H9 (cell line): ENCODE measurements at regions not wholly inside any gene's neighbourhood (a gene's known extent, or its start where the extent isn't known, plus 50 kb on each side); places are given as distances from the start of the nearest gene placed in this dataset.

ENCODE experiments used
- DNase-seq: peaks from one replicate; pipeline ENCODE4 v3.0.0-alpha.2; 2017
- H2AFZ ChIP-seq: one replicate; pipeline ENCODE4 v1.6.1; 2013; ENCODE audit warnings: mild to moderate bottlenecking, low read length, control low read depth, moderate library complexity
- H2AK5ac ChIP-seq: 2 replicates; pipeline ENCODE4 v1.6.1; 2013; ENCODE audit warnings: low read length, control low read depth, mixed read lengths; ENCODE audit not compliant: insufficient read length
- H2BK120ac ChIP-seq: one replicate; pipeline ENCODE4 v1.6.1; 2013; ENCODE audit warnings: low read depth, mild to moderate bottlenecking, low read length, control low read depth, inconsistent platforms; ENCODE audit not compliant: poor library complexity, severe bottlenecking
- H2BK12ac ChIP-seq: 2 replicates; pipeline ENCODE4 v1.6.1; 2013; ENCODE audit warnings: low read length, control low read depth, mixed read lengths, low read depth; ENCODE audit not compliant: insufficient read length
- H2BK15ac ChIP-seq: 2 replicates; pipeline ENCODE4 v1.6.1; 2013; ENCODE audit warnings: low read depth, low read length, control low read depth
- H2BK20ac ChIP-seq: one replicate; pipeline ENCODE4 v1.6.1; 2013; ENCODE audit warnings: low read depth, mild to moderate bottlenecking, low read length, control low read depth, inconsistent platforms; ENCODE audit not compliant: poor library complexity, severe bottlenecking
- H2BK5ac ChIP-seq: 2 replicates; pipeline ENCODE4 v1.6.1; 2013; ENCODE audit warnings: low read length, control low read depth, mixed read lengths; ENCODE audit not compliant: insufficient read length
- H3K14ac ChIP-seq: 2 replicates; pipeline ENCODE4 v1.6.1; 2013; ENCODE audit warnings: low read length, control low read depth; ENCODE audit not compliant: insufficient read depth
- H3K18ac ChIP-seq: 2 replicates; pipeline ENCODE4 v1.6.1; 2013; ENCODE audit warnings: low read depth, mild to moderate bottlenecking, mixed read lengths, low read length, control low read depth; ENCODE audit not compliant: insufficient read length
- H3K23ac ChIP-seq: 2 replicates; pipeline ENCODE4 v1.6.1; 2013; ENCODE audit warnings: low read length, control low read depth, mixed read lengths, low read depth; ENCODE audit not compliant: insufficient read length
- H3K23me2 ChIP-seq: 2 replicates; pipeline ENCODE4 v1.6.1; 2013; ENCODE audit warnings: low read depth, mild to moderate bottlenecking, mixed read lengths, low read length, control low read depth; ENCODE audit not compliant: insufficient read length, poor library complexity, severe bottlenecking
- H3K27ac ChIP-seq: 2 replicates; pipeline ENCODE4 v1.5.1; 2013; ENCODE audit warnings: low read length, control low read depth, mixed read lengths, low read depth; ENCODE audit not compliant: insufficient read length
- H3K27me3 ChIP-seq: 2 replicates; pipeline ENCODE4 v1.6.1; 2013; ENCODE audit warnings: low read length, control low read depth, inconsistent platforms; ENCODE audit not compliant: insufficient read depth
- H3K4ac ChIP-seq: 2 replicates; pipeline ENCODE4 v1.6.1; 2013; ENCODE audit warnings: low read depth, mild to moderate bottlenecking, control low read depth, inconsistent platforms, low read length, moderate library complexity
- H3K4me1 ChIP-seq: 2 replicates; pipeline ENCODE4 v1.6.1; 2013; ENCODE audit warnings: low read length, control low read depth, inconsistent platforms; ENCODE audit not compliant: insufficient read depth
- H3K4me2 ChIP-seq: 2 replicates; pipeline ENCODE4 v1.6.1; 2013; ENCODE audit warnings: low read length, control low read depth, mixed read lengths; ENCODE audit not compliant: insufficient read length, insufficient read depth
- H3K56ac ChIP-seq: 2 replicates; pipeline ENCODE4 v1.6.1; 2013; ENCODE audit warnings: low read depth, mild to moderate bottlenecking, mixed read lengths, low read length, control low read depth; ENCODE audit not compliant: insufficient read length
- H3K79me1 ChIP-seq: 2 replicates; pipeline ENCODE4 v1.6.1; 2013; ENCODE audit warnings: low read depth, mild to moderate bottlenecking, moderate library complexity, low read length, control low read depth, inconsistent platforms; ENCODE audit not compliant: insufficient read depth, poor library complexity, severe bottlenecking
- H3K79me2 ChIP-seq: 2 replicates; pipeline ENCODE4 v1.6.1; 2013; ENCODE audit warnings: low read length, control low read depth, inconsistent platforms; ENCODE audit not compliant: insufficient read depth
- H3K9ac ChIP-seq: 2 replicates; pipeline ENCODE4 v1.6.1; 2013; ENCODE audit warnings: low read length, control low read depth, mixed read lengths; ENCODE audit not compliant: insufficient read length; ENCODE audit errors: extremely low read depth
- H3K9me3 ChIP-seq: one replicate; pipeline ENCODE4 v1.6.1; 2013; ENCODE audit warnings: low read depth, low read length, inconsistent platforms; ENCODE audit not compliant: control insufficient read depth
- H3T11ph ChIP-seq: one replicate; pipeline ENCODE4 v1.6.1; 2013; ENCODE audit warnings: mild to moderate bottlenecking, low read length, control low read depth, inconsistent platforms
- H4K20me1 ChIP-seq: one replicate; pipeline ENCODE4 v1.6.1; 2013; ENCODE audit not compliant: control insufficient read depth, insufficient read length, insufficient read depth
- H4K5ac ChIP-seq: 2 replicates; pipeline ENCODE4 v1.6.1; 2013; ENCODE audit warnings: low read depth, mild to moderate bottlenecking, mixed read lengths, low read length, control low read depth; ENCODE audit not compliant: insufficient read length
- H4K8ac ChIP-seq: replicated peaks from 2 replicates; pipeline ENCODE4 v1.6.1; 2013; ENCODE audit warnings: low read length, control low read depth, mixed read lengths, low read depth; ENCODE audit not compliant: insufficient read length
- H4K91ac ChIP-seq: 2 replicates; pipeline ENCODE4 v1.6.1; 2013; ENCODE audit warnings: low read depth, mild to moderate bottlenecking, moderate library complexity, mixed read lengths, low read length, control low read depth; ENCODE audit not compliant: insufficient read length
- H3K27ac Mint-ChIP-seq, 3 experiments: 2 replicates in 2 of 3; 3 replicates in 1 of 3; pipeline ENCODE4 v1.8.0; 2020 to 2021; ENCODE audit warnings: mixed read lengths in 3 of 3, mild to moderate bottlenecking in 1 of 3, moderate library complexity in 1 of 3
- H3K27me3 Mint-ChIP-seq: 2 replicates; pipeline ENCODE4 v1.8.0; 2021; ENCODE audit warnings: low read depth, mild to moderate bottlenecking, moderate library complexity, mixed read lengths
- H3K36me3 Mint-ChIP-seq, 3 experiments: 2 replicates in 2 of 3; 3 replicates in 1 of 3; pipeline ENCODE4 v1.8.0; 2020 to 2021; ENCODE audit warnings: low read depth in 3 of 3, mixed read lengths in 3 of 3; ENCODE audit not compliant: insufficient read depth in 1 of 3
- H3K4me1 Mint-ChIP-seq, 2 experiments: 2 replicates each; pipeline ENCODE4 v1.8.0; 2020; ENCODE audit warnings: mixed read lengths in 2 of 2
- H3K4me3 Mint-ChIP-seq, 2 experiments: 2 replicates in 1 of 2; 3 replicates in 1 of 2; pipeline ENCODE4 v1.8.0; 2020 to 2021; ENCODE audit warnings: mild to moderate bottlenecking in 2 of 2, mixed read lengths in 2 of 2, moderate library complexity in 1 of 2
- H3K9me3 Mint-ChIP-seq, 2 experiments: 2 replicates in 1 of 2; 3 replicates in 1 of 2; pipeline ENCODE4 v1.8.0; 2020; ENCODE audit warnings: mild to moderate bottlenecking in 2 of 2, mixed read lengths in 2 of 2, moderate library complexity in 1 of 2
- WGBS: extraction: QIAGEN DNeasy Blood & Tissue Kit; methylation state at CpG from one replicate; pipeline ENCODE4 v1.1.7; 2013; ENCODE audit warnings: missing lambda C conversion rate, low lambda C conversion rate, mixed read lengths; ENCODE audit not compliant: insufficient read length; ENCODE audit errors: extremely low coverage; 5-methylcytosine and 5-hydroxymethylcytosine counted together
- TF ChIP-seq, protein P1 (sequence below): fragments of 200-600 bp; sonication (generic); conservative IDR thresholded peaks from 3 replicates; pipeline ENCODE4 v1.8.0; 2021; ENCODE audit warnings: antibody characterized with exemption, mild to moderate bottlenecking

DNA sequence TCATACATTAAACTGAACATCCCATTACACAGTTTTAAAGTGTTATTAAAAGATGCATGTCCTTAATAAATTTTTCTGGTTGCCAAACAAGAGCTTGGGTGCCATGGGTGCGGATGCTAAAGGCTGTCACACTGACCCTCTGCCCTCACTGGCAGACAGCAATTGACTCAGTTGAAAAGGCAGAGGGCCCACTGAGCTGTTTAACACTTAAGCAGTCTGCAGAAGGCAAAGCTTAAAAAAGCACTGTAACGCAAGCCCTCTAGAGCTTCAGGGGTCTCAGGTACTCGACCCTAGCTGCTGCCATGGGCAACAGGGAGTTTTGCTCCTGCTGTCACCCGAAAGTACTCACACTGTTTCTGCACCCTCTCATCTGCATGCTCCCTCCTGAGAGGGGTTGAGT lies 726.4 kb upstream of the TYRP1 start:
- no peak for DNase-seq
- no peak overlapping the region for H2AK5ac ChIP-seq
- H3K4me1 Mint-ChIP-seq = no peaks in the 10 kb centered on the region

More for the DNA sequence above, 726.4 kb upstream of the TYRP1 start:
- no peak overlapping the region for H3K9ac ChIP-seq
- no CpG with 5 or more reads among the region's 4 CpGs for WGBS
- no peak overlapping the region for H4K91ac ChIP-seq
- H3K27ac ChIP-seq = no peak overlapping the region
- H3K4me2 ChIP-seq = no peak overlapping the region
- no peak overlapping the region for H3K56ac ChIP-seq
- H3K79me2 ChIP-seq = no peaks in the 10 kb centered on the region
- H3K27me3 Mint-ChIP-seq = no peaks in the 10 kb centered on the region
- H2BK120ac ChIP-seq = no peak overlapping the region
- no peaks in the 10 kb centered on the region for H3K27me3 ChIP-seq
- no peak overlapping the region for H4K8ac ChIP-seq
- H3K9me3 Mint-ChIP-seq = no peaks in the 10 kb centered on the region
- H3K4ac ChIP-seq = no peak overlapping the region
- no peak overlapping the region for H3T11ph ChIP-seq
- H3K14ac ChIP-seq = no peak overlapping the region; the same call in 1 of the 2 replicates
- no peak overlapping the region for H3K23ac ChIP-seq
- H3K79me1 ChIP-seq = no peaks in the 10 kb centered on the region
- no peak overlapping the region for H2BK12ac ChIP-seq
- no peak overlapping the region for H4K5ac ChIP-seq
- no peak overlapping the region for H3K18ac ChIP-seq
- H3K27ac Mint-ChIP-seq = peak overlapping the region in 1 of 3 experiments; percentile 65; a peak in 2 of 7 replicates
- no peak overlapping the region for H3K4me3 Mint-ChIP-seq
- TF ChIP-seq, protein P1, sequence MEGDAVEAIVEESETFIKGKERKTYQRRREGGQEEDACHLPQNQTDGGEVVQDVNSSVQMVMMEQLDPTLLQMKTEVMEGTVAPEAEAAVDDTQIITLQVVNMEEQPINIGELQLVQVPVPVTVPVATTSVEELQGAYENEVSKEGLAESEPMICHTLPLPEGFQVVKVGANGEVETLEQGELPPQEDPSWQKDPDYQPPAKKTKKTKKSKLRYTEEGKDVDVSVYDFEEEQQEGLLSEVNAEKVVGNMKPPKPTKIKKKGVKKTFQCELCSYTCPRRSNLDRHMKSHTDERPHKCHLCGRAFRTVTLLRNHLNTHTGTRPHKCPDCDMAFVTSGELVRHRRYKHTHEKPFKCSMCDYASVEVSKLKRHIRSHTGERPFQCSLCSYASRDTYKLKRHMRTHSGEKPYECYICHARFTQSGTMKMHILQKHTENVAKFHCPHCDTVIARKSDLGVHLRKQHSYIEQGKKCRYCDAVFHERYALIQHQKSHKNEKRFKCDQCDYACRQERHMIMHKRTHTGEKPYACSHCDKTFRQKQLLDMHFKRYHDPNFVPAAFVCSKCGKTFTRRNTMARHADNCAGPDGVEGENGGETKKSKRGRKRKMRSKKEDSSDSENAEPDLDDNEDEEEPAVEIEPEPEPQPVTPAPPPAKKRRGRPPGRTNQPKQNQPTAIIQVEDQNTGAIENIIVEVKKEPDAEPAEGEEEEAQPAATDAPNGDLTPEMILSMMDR = no peak
- H2BK15ac ChIP-seq = no peak overlapping the region
- no peaks in the 10 kb centered on the region for H3K23me2 ChIP-seq
- no peaks in the 10 kb centered on the region for H3K4me1 ChIP-seq
- no peaks in the 10 kb centered on the region for H3K9me3 ChIP-seq
- no peak overlapping the region for H2AFZ ChIP-seq
- H3K36me3 Mint-ChIP-seq = no peaks in the 10 kb centered on the region
- H2BK5ac ChIP-seq = no peak overlapping the region
- no peak overlapping the region for H2BK20ac ChIP-seq
- no peaks in the 10 kb centered on the region for H4K20me1 ChIP-seq
